ENCODE measurements at regions not wholly inside any gene's neighbourhood (a gene's known extent, or its start where the extent isn't known, plus 50 kb on each side); places are given as distances from the start of the nearest gene placed in this dataset.

DNA sequence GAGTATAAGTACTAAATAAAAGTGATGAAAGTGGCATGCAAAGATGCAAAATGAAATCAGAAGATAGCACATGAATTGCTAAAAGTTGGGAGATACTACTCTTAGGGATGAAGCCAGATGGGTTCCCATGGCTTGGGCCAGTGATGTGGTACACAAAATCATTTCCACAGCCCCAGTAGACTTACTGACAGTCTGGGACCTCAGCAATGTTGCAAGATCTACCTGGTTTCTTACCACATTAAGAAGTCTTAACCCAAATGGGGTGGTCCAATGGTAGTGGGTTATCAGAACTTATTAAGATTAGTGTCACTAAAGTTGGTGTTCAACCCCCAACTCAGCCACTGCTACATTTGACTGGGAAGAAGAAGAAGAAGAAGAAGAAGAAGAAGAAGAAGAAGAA is 227.7 kb upstream of the IRF2BP2 start:
- no peak for TF ChIP-seq SMC3 (IDR thresholded peaks at IDR 0.05; ENCODE audit: low read depth, low read length)
- TF ChIP-seq, protein P1, sequence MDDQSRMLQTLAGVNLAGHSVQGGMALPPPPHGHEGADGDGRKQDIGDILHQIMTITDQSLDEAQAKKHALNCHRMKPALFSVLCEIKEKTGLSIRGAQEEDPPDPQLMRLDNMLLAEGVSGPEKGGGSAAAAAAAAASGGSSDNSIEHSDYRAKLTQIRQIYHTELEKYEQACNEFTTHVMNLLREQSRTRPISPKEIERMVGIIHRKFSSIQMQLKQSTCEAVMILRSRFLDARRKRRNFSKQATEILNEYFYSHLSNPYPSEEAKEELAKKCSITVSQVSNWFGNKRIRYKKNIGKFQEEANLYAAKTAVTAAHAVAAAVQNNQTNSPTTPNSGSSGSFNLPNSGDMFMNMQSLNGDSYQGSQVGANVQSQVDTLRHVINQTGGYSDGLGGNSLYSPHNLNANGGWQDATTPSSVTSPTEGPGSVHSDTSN (IDR thresholded peaks at IDR 0.05), result no peak
- TF ChIP-seq, protein P2, sequence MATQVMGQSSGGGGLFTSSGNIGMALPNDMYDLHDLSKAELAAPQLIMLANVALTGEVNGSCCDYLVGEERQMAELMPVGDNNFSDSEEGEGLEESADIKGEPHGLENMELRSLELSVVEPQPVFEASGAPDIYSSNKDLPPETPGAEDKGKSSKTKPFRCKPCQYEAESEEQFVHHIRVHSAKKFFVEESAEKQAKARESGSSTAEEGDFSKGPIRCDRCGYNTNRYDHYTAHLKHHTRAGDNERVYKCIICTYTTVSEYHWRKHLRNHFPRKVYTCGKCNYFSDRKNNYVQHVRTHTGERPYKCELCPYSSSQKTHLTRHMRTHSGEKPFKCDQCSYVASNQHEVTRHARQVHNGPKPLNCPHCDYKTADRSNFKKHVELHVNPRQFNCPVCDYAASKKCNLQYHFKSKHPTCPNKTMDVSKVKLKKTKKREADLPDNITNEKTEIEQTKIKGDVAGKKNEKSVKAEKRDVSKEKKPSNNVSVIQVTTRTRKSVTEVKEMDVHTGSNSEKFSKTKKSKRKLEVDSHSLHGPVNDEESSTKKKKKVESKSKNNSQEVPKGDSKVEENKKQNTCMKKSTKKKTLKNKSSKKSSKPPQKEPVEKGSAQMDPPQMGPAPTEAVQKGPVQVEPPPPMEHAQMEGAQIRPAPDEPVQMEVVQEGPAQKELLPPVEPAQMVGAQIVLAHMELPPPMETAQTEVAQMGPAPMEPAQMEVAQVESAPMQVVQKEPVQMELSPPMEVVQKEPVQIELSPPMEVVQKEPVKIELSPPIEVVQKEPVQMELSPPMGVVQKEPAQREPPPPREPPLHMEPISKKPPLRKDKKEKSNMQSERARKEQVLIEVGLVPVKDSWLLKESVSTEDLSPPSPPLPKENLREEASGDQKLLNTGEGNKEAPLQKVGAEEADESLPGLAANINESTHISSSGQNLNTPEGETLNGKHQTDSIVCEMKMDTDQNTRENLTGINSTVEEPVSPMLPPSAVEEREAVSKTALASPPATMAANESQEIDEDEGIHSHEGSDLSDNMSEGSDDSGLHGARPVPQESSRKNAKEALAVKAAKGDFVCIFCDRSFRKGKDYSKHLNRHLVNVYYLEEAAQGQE (IDR thresholded peaks at IDR 0.05; ENCODE audit: low read depth, low read length), result no peak

Measured in SK-N-SH (cell line).